Sigmoid colon (tissue), 4 donors: ENCODE measurements at regions not wholly inside any gene's neighbourhood (a gene's known extent, or its start where the extent isn't known, plus 50 kb on each side); places are given as distances from the start of the nearest gene placed in this dataset.

ENCODE experiments used
- POLR2AphosphoS5 ChIP-seq, 4 donors: sonication (generic); formaldehyde crosslinking; IDR thresholded peaks; one replicate each; pipeline ENCODE4 v1.6.1; 2017; ENCODE audit warnings: antibody characterized with exemption in 4 of 4
- TF ChIP-seq, protein P1 (sequence below), 4 experiments: fragments of 450-650 bp in 3 of 4; fragments of 200-600 bp in 1 of 4; IDR thresholded peaks; one replicate each; pipeline ENCODE4 v1.5.1; 2016 to 2019; ENCODE audit warnings: antibody characterized with exemption in 4 of 4, mild to moderate bottlenecking in 3 of 4, moderate library complexity in 2 of 4

DNA sequence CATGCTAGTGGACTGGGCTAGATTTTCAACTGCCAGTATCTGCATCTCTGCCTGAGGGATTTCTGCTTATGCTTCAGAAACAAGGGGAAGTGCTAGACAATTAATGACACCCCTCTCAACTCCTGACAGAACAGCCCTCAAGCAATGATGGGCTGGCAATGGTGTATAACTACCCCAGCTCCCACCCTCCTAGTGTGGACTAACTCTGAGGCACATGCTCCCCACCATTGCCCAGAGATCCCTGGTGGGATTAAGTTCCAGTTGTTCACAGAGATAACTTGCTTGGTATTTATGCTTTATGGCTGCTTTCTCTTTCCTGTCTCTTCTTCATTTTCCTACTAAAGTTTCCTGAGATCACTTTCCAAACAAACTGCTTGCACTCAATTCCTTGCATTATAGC, 113.5 kb downstream of the RPS24 start:
- TF ChIP-seq POLR2AphosphoS5 (IDR thresholded peaks at IDR 0.05), result no peak
- TF ChIP-seq, protein P1, sequence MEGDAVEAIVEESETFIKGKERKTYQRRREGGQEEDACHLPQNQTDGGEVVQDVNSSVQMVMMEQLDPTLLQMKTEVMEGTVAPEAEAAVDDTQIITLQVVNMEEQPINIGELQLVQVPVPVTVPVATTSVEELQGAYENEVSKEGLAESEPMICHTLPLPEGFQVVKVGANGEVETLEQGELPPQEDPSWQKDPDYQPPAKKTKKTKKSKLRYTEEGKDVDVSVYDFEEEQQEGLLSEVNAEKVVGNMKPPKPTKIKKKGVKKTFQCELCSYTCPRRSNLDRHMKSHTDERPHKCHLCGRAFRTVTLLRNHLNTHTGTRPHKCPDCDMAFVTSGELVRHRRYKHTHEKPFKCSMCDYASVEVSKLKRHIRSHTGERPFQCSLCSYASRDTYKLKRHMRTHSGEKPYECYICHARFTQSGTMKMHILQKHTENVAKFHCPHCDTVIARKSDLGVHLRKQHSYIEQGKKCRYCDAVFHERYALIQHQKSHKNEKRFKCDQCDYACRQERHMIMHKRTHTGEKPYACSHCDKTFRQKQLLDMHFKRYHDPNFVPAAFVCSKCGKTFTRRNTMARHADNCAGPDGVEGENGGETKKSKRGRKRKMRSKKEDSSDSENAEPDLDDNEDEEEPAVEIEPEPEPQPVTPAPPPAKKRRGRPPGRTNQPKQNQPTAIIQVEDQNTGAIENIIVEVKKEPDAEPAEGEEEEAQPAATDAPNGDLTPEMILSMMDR (IDR thresholded peaks at IDR 0.05), result no peak
